Astrocyte (in vitro differentiated cells and primary cell): ENCODE measurements at regions not wholly inside any gene's neighbourhood (a gene's known extent, or its start where the extent isn't known, plus 50 kb on each side); places are given as distances from the start of the nearest gene placed in this dataset.

Experiments used
- DNase-seq: peaks from one replicate; pipeline ENCODE4 v3.0.0-alpha.2; 2010; ENCODE audit warnings: low read depth
- FAIRE-seq: peaks from 2 replicates; lab custom pipeline; 2011; peaks lifted over from hg19 to GRCh38; lab: Jason Lieb, UNC
- H2AFZ ChIP-seq: 2 replicates; pipeline ENCODE4 v1.6.0; 2012; ENCODE audit warnings: low read depth, low read length, inconsistent platforms
- H3K27ac ChIP-seq: 2 replicates; pipeline ENCODE4 v1.5.1; 2011; ENCODE audit warnings: low read depth, low read length, inconsistent platforms
- H3K27me3 ChIP-seq: 2 replicates; pipeline ENCODE4 v1.6.0; 2011; ENCODE audit warnings: low read length, inconsistent platforms; ENCODE audit not compliant: insufficient read depth
- H3K36me3 ChIP-seq: 2 replicates; pipeline ENCODE4 v1.5.1; 2011; ENCODE audit warnings: low read length, inconsistent platforms; ENCODE audit not compliant: insufficient read depth
- H3K4me1 ChIP-seq: 2 replicates; pipeline ENCODE4 v1.5.1; 2011; ENCODE audit warnings: low read length, inconsistent platforms; ENCODE audit not compliant: insufficient read depth
- H3K4me2 ChIP-seq: 2 replicates; pipeline ENCODE4 v1.6.0; 2012; ENCODE audit warnings: low read length, inconsistent platforms
- H3K4me3 ChIP-seq: 2 replicates; pipeline ENCODE4 v1.5.1; 2011; ENCODE audit warnings: low read depth, mild to moderate bottlenecking, low read length, inconsistent platforms; ENCODE audit not compliant: insufficient read depth
- H3K79me2 ChIP-seq: 2 replicates; pipeline ENCODE4 v1.6.0; 2012; ENCODE audit warnings: mild to moderate bottlenecking, low read length, inconsistent platforms; ENCODE audit not compliant: insufficient read depth
- H3K9ac ChIP-seq: 2 replicates; pipeline ENCODE4 v1.6.0; 2012; ENCODE audit warnings: mild to moderate bottlenecking, low read length, inconsistent platforms
- H3K9me3 ChIP-seq: 2 replicates; pipeline ENCODE4 v1.5.1; 2012; ENCODE audit warnings: low read depth, mild to moderate bottlenecking, low read length, inconsistent platforms; ENCODE audit not compliant: insufficient read depth
- H4K20me1 ChIP-seq: 2 replicates; pipeline ENCODE4 v1.6.0; 2012; ENCODE audit warnings: low read length, inconsistent platforms; ENCODE audit not compliant: insufficient read depth
- H3K27ac Mint-ChIP-seq: one replicate; pipeline ENCODE4 v1.8.0; 2021; ENCODE audit warnings: mild to moderate bottlenecking, mixed read lengths; ENCODE audit not compliant: unreplicated experiment
- H3K27me3 Mint-ChIP-seq: one replicate; pipeline ENCODE4 v1.8.0; 2021; ENCODE audit warnings: low read depth, mixed read lengths; ENCODE audit not compliant: unreplicated experiment
- H3K36me3 Mint-ChIP-seq: one replicate; pipeline ENCODE4 v1.8.0; 2021; ENCODE audit warnings: low read depth, mixed read lengths; ENCODE audit not compliant: unreplicated experiment
- H3K4me1 Mint-ChIP-seq: one replicate; pipeline ENCODE4 v1.8.0; 2021; ENCODE audit warnings: low read depth, mixed read lengths; ENCODE audit not compliant: unreplicated experiment
- H3K4me3 Mint-ChIP-seq: one replicate; pipeline ENCODE4 v1.8.0; 2021; ENCODE audit warnings: mild to moderate bottlenecking, moderate library complexity, mixed read lengths; ENCODE audit not compliant: unreplicated experiment
- H3K9me3 Mint-ChIP-seq: one replicate; pipeline ENCODE4 v1.8.0; 2021; ENCODE audit warnings: mild to moderate bottlenecking, mixed read lengths; ENCODE audit not compliant: unreplicated experiment
- CTCF ChIP-seq: IDR thresholded peaks from 2 replicates; pipeline ENCODE4 v1.5.1; 2011; ENCODE audit warnings: low read depth, mild to moderate bottlenecking, inconsistent platforms, low read length, moderate library complexity; ENCODE audit not compliant: insufficient read depth
- EZH2 ChIP-seq: IDR thresholded peaks from 2 replicates; pipeline ENCODE4 v1.6.1; 2012; ENCODE audit warnings: mild to moderate bottlenecking, low read length, inconsistent platforms; ENCODE audit not compliant: insufficient read depth

DNA sequence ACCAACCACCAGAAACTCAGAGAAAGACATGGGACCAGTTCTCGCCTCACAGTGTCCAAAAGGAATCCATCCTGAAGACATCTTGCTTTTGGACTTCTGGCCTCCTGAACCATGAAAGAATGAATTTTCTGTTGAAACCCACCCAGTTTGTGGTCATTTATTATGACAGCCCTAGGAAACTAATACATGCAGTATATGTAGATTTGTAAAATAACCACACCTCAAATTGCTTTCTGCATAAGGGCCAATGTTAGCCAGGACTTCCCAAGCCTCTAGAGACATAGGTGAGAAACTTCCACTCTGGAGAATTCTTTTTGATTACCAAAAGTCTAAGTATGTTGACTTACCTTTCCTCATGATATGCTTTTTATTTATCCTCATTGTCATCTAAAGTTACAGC is 210.5 kb upstream of the SP4 start:
- H3K27ac Mint-ChIP-seq, result no peak overlapping the region
- H3K9me3 Mint-ChIP-seq, result no peaks in the 10 kb centered on the region
- Histone ChIP-seq H3K27ac (no peak overlapping the region), H3K4me1 (no peaks in the 10 kb centered on the region), H3K27me3 (no peaks in the 10 kb centered on the region), H3K4me3 (no peak overlapping the region), H3K79me2 (no peaks in the 10 kb centered on the region), H3K4me2 (no peak overlapping the region), H3K9me3 (peaks cover 14% of the 10 kb centered on the region), H2AFZ (no peak overlapping the region), H4K20me1 (no peaks in the 10 kb centered on the region), H3K36me3 (no peaks in the 10 kb centered on the region), H3K9ac (no peak overlapping the region)
- TF ChIP-seq CTCF (no peak), EZH2 (no peak)
- H3K4me1 Mint-ChIP-seq, result no peaks in the 10 kb centered on the region
- no peaks in the 10 kb centered on the region for H3K27me3 Mint-ChIP-seq
- H3K36me3 Mint-ChIP-seq, result no peaks in the 10 kb centered on the region
- H3K4me3 Mint-ChIP-seq, result no peak overlapping the region
- DNase-seq (no peak), FAIRE-seq (no peak)

DNA sequence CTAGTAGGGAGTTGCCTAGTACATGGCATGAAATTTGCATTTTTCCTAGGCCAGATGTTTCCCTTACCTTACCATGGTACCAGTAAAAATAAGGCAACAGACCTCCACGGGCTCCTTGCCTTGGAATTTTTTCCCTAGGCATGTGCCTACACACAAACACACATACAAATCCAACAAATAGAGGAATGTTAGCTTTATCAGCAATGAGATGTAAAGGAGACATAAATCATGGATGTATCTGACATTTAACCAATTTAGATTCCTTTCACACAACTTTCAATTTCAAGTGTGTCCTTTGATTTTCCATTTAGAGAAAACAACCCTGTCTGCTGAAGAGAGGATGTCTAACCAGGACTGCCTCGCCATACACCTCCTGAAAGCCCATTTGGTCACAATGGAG is 209.7 kb upstream of the SP4 start:
- Histone ChIP-seq H4K20me1 (no peaks in the 10 kb centered on the region), H3K79me2 (no peaks in the 10 kb centered on the region), H3K36me3 (no peaks in the 10 kb centered on the region), H2AFZ (no peak overlapping the region), H3K27me3 (no peaks in the 10 kb centered on the region), H3K4me2 (no peak overlapping the region), H3K4me3 (no peak overlapping the region), H3K9me3 (peaks cover 14% of the 10 kb centered on the region), H3K27ac (no peak overlapping the region), H3K4me1 (no peaks in the 10 kb centered on the region), H3K9ac (no peak overlapping the region)
- Mint-ChIP-seq H3K27ac (no peak overlapping the region), H3K27me3 (no peaks in the 10 kb centered on the region), H3K4me1 (no peaks in the 10 kb centered on the region), H3K36me3 (no peaks in the 10 kb centered on the region), H3K9me3 (no peaks in the 10 kb centered on the region), H3K4me3 (no peak overlapping the region)
- FAIRE-seq, result no peak
- TF ChIP-seq EZH2 (no peak), CTCF (no peak)
- no peak for DNase-seq

GRCh38 chr7:21221130-21221529 is 206.8 kb upstream of the SP4 start:
- H3K36me3 ChIP-seq, result no peaks in the 10 kb centered on the region
- no peak overlapping the region for H3K9ac ChIP-seq
- H2AFZ ChIP-seq, result no peak overlapping the region
- H3K27ac Mint-ChIP-seq, result no peak overlapping the region
- no peak overlapping the region for H3K4me2 ChIP-seq
- H3K4me3 ChIP-seq, result no peak overlapping the region
- H3K9me3 Mint-ChIP-seq, result no peaks in the 10 kb centered on the region
- no peaks in the 10 kb centered on the region for H3K27me3 ChIP-seq
- H3K79me2 ChIP-seq, result no peaks in the 10 kb centered on the region
- no peak overlapping the region for H3K4me3 Mint-ChIP-seq
- H3K27ac ChIP-seq, result no peak overlapping the region
- no peak for TF ChIP-seq CTCF
- TF ChIP-seq EZH2, result no peak
- no peaks in the 10 kb centered on the region for H3K27me3 Mint-ChIP-seq
- no peak for DNase-seq
- no peaks in the 10 kb centered on the region for H3K4me1 ChIP-seq
- H3K4me1 Mint-ChIP-seq, result no peaks in the 10 kb centered on the region
- no peaks in the 10 kb centered on the region for H3K36me3 Mint-ChIP-seq
- H3K9me3 ChIP-seq, result peaks cover 14% of the 10 kb centered on the region
- no peak for FAIRE-seq
- H4K20me1 ChIP-seq, result no peaks in the 10 kb centered on the region
